DND-41 (cell line): ENCODE measurements at regions not wholly inside any gene's neighbourhood (a gene's known extent, or its start where the extent isn't known, plus 50 kb on each side); places are given as distances from the start of the nearest gene placed in this dataset.

Experiments
- ATAC-seq: fragments of 200-7000 bp; cut with Tn5 transposase; 3 replicates; pipeline ENCODE4 v1.9.1; 2021; ENCODE audit warnings: low read depth; ENCODE audit not compliant: insufficient read depth
- DNase-seq: peaks from one replicate; pipeline ENCODE4 v3.0.0-alpha.2; 2020
- H2AFZ ChIP-seq: 2 replicates; pipeline ENCODE4 v1.6.0; 2012; ENCODE audit warnings: low read depth, low read length
- H3K27ac ChIP-seq: 2 replicates; pipeline ENCODE4 v1.5.1; 2012; ENCODE audit warnings: low read length, inconsistent platforms
- H3K27me3 ChIP-seq: fragments of 200-600 bp; sonication (generic); 2 replicates; pipeline ENCODE4 v1.6.0; 2012; ENCODE audit warnings: low read length, mild to moderate bottlenecking, inconsistent platforms; ENCODE audit not compliant: insufficient read depth, poor library complexity
- H3K36me3 ChIP-seq: 2 replicates; pipeline ENCODE4 v1.5.1; 2012; ENCODE audit warnings: low read length, inconsistent platforms; ENCODE audit not compliant: insufficient read depth
- H3K4me1 ChIP-seq: 2 replicates; pipeline ENCODE4 v1.5.1; 2012; ENCODE audit warnings: mild to moderate bottlenecking, low read length; ENCODE audit not compliant: insufficient read depth
- H3K4me2 ChIP-seq: 2 replicates; pipeline ENCODE4 v1.6.0; 2012; ENCODE audit warnings: mild to moderate bottlenecking, moderate library complexity, low read length, inconsistent platforms; ENCODE audit not compliant: insufficient read depth
- H3K4me3 ChIP-seq, 2 experiments: fragments of 200-600 bp in 1 of 2; shearing (Covaris generic) in 1 of 2; 2 replicates each; pipeline ENCODE4 v1.5.1; 2012 to 2016; ENCODE audit warnings: inconsistent platforms in 2 of 2, low read length in 2 of 2, mild to moderate bottlenecking in 2 of 2, low read depth in 1 of 2, moderate library complexity in 1 of 2
- H3K79me2 ChIP-seq: 2 replicates; pipeline ENCODE4 v1.6.0; 2012; ENCODE audit warnings: low read length, inconsistent platforms; ENCODE audit not compliant: insufficient read depth
- H3K9ac ChIP-seq: 2 replicates; pipeline ENCODE4 v1.6.0; 2012; ENCODE audit warnings: low read depth, mild to moderate bottlenecking, inconsistent platforms, low read length, moderate library complexity
- H3K9me3 ChIP-seq: 2 replicates; pipeline ENCODE4 v1.5.1; 2012; ENCODE audit warnings: low read length, moderate library complexity, mild to moderate bottlenecking, inconsistent platforms; ENCODE audit not compliant: insufficient read depth, severe bottlenecking
- H4K20me1 ChIP-seq: 2 replicates; pipeline ENCODE4 v1.6.0; 2012; ENCODE audit warnings: low read length; ENCODE audit not compliant: insufficient read depth
- EZH2 ChIP-seq: IDR thresholded peaks from 3 replicates; pipeline ENCODE4 v1.6.1; 2012; ENCODE audit warnings: borderline replicate concordance, low read depth, mild to moderate bottlenecking, moderate library complexity, low read length, inconsistent platforms; ENCODE audit not compliant: severe bottlenecking
- TF ChIP-seq, protein P1 (sequence below): IDR thresholded peaks from 2 replicates; pipeline ENCODE4 v1.5.1; 2012; ENCODE audit warnings: borderline replicate concordance, low read length, moderate library complexity, mild to moderate bottlenecking; ENCODE audit not compliant: poor library complexity, severe bottlenecking; ENCODE audit errors: extremely low read depth

GRCh38 chr11:96620464-96621044, 230.7 kb downstream of the JRKL start:
- no peak for ATAC-seq
- DNase-seq = no peak
- Histone ChIP-seq H2AFZ (no peak overlapping the region), H3K4me2 (no peak overlapping the region), H3K9ac (no peak overlapping the region), H3K27me3 (no peaks in the 10 kb centered on the region), H3K4me3 (no peak overlapping the region), H3K27ac (no peak overlapping the region), H4K20me1 (no peaks in the 10 kb centered on the region), H3K79me2 (no peaks in the 10 kb centered on the region), H3K4me1 (no peaks in the 10 kb centered on the region), H3K9me3 (no peaks in the 10 kb centered on the region), H3K36me3 (no peaks in the 10 kb centered on the region)
- TF ChIP-seq, protein P1, sequence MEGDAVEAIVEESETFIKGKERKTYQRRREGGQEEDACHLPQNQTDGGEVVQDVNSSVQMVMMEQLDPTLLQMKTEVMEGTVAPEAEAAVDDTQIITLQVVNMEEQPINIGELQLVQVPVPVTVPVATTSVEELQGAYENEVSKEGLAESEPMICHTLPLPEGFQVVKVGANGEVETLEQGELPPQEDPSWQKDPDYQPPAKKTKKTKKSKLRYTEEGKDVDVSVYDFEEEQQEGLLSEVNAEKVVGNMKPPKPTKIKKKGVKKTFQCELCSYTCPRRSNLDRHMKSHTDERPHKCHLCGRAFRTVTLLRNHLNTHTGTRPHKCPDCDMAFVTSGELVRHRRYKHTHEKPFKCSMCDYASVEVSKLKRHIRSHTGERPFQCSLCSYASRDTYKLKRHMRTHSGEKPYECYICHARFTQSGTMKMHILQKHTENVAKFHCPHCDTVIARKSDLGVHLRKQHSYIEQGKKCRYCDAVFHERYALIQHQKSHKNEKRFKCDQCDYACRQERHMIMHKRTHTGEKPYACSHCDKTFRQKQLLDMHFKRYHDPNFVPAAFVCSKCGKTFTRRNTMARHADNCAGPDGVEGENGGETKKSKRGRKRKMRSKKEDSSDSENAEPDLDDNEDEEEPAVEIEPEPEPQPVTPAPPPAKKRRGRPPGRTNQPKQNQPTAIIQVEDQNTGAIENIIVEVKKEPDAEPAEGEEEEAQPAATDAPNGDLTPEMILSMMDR = no peak
- no peak for TF ChIP-seq EZH2

DNA sequence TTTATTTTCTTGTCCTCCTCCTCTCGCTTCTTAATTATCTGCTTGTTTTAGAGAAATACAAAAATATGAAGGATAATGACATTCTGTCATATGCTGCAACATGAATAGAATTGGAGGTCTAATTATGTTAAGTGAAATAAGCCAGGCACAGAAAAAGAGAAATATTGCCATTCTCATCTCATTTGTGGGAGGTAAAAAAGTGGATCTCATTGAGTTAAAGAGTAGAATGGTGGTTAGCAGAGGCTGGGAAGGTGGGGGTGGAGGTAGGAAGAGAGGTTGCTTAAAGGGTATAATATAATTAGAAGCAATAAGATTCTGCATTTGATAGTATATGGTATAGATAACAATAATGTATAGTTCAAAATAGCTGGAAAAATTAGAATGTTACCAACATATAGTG, 231.3 kb downstream of the JRKL start:
- no peak overlapping the region for H3K27ac ChIP-seq
- H3K9me3 ChIP-seq = no peaks in the 10 kb centered on the region
- no peak overlapping the region for H3K4me2 ChIP-seq
- ATAC-seq = no peak
- H3K27me3 ChIP-seq = no peaks in the 10 kb centered on the region
- H2AFZ ChIP-seq = no peak overlapping the region
- H4K20me1 ChIP-seq = no peaks in the 10 kb centered on the region
- no peaks in the 10 kb centered on the region for H3K36me3 ChIP-seq
- no peak for DNase-seq
- no peaks in the 10 kb centered on the region for H3K4me1 ChIP-seq
- H3K79me2 ChIP-seq = no peaks in the 10 kb centered on the region
- TF ChIP-seq, protein P1 = no peak
- TF ChIP-seq EZH2 = no peak
- H3K4me3 ChIP-seq = no peak overlapping the region
- no peak overlapping the region for H3K9ac ChIP-seq

GRCh38 chr11:96622026-96622634, 232.3 kb downstream of the JRKL start:
- TF ChIP-seq, protein P1 = no peak
- no peak for TF ChIP-seq EZH2
- no peak overlapping the region for H3K4me3 ChIP-seq

More at GRCh38 chr11:96622026-96622634, 232.3 kb downstream of the JRKL start:
- Histone ChIP-seq H4K20me1 (no peaks in the 10 kb centered on the region), H2AFZ (no peak overlapping the region), H3K79me2 (no peaks in the 10 kb centered on the region), H3K27me3 (no peaks in the 10 kb centered on the region), H3K27ac (no peak overlapping the region), H3K9ac (no peak overlapping the region), H3K4me2 (no peak overlapping the region), H3K4me1 (no peaks in the 10 kb centered on the region), H3K36me3 (no peaks in the 10 kb centered on the region), H3K9me3 (no peaks in the 10 kb centered on the region)
- ATAC-seq (no peak), DNase-seq (no peak)
